ENCODE measurements at regions not wholly inside any gene's neighbourhood (a gene's known extent, or its start where the extent isn't known, plus 50 kb on each side); places are given as distances from the start of the nearest gene placed in this dataset.

DNA sequence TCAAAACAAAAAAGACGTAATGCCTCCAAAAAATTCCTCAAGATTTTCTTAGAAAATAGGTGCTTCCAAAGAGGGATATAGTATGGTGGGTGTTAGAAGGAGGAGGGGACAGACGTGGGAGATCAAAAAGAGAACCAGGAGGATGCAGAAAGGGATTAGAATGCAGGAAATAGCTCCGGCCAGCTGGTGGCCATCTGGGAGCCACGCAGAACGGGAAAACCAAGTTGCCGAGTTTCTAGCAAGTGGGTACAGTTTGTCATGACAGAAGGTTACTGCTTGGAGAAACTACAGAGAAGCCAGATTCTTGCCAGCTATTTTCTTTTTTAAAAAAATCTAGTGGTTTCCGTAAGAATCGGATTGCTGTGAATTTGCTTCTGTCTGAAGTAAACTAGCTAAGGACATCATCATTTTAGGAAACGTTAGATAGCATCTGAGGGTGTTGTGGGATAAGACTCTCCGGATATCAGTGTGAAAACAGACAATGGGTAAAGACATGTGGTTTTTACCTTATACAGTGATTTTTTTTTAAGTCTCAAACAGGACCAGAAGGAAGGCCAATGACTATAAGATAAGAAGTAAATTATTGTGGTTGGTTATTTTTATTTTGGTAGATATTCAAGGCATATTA, 104.9 kb downstream of the HSPH1 start:
- TF ChIP-seq CTCF (IDR thresholded peaks at IDR 0.05) = no peak
- DNase-seq (ENCODE audit: low spot score) = no peak
- ATAC-seq (ENCODE audit: low FRiP score) = no peak

- DNase-seq (ENCODE audit: low spot score) (no peak), ATAC-seq (ENCODE audit: low FRiP score) (no peak)
- no peak for TF ChIP-seq CTCF (IDR thresholded peaks at IDR 0.05)
Observed at GRCh38 chr13:31055589-31055988, 106.1 kb downstream of the HSPH1 start.

DNA sequence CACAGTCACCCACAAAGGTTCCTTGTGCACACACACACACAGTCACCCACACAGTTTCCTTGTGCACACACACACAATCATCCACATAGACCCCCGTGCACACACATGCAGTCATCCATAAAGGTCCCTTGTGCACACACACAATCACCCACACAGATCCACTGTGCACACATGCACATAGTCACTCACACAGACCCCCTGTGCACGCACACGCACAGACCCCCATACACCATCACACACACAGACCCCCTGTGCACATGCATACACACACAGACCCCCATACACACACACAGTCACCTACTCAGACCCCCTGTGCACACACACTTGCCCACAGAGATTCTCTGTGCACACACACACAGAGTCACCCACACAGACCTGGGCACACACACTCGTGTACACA, 107.1 kb downstream of the HSPH1 start:
- no peak for DNase-seq (ENCODE audit: low spot score)
- no peak for TF ChIP-seq CTCF (IDR thresholded peaks at IDR 0.05)
- no peak for ATAC-seq (ENCODE audit: low FRiP score)

DNA sequence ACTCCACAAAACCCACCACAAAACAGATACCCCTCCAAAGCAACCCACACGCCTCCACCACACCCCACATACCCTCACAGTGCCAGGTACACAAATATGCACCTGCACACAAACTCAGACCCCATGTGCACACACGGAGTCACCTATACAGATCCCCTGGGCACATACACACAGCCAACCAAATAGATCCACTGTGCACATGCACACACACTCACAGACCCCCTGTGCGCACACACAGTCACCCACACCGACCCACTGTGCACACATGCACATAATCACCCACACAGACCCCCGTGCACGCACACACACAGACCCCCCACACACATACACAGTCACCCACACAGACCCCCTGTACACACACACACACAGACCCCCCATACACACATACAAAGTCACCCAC, 107.8 kb downstream of the HSPH1 start:
- DNase-seq (ENCODE audit: low spot score) (no peak), ATAC-seq (ENCODE audit: low FRiP score) (no peak)
- no peak for TF ChIP-seq CTCF (IDR thresholded peaks at IDR 0.05)

DNA sequence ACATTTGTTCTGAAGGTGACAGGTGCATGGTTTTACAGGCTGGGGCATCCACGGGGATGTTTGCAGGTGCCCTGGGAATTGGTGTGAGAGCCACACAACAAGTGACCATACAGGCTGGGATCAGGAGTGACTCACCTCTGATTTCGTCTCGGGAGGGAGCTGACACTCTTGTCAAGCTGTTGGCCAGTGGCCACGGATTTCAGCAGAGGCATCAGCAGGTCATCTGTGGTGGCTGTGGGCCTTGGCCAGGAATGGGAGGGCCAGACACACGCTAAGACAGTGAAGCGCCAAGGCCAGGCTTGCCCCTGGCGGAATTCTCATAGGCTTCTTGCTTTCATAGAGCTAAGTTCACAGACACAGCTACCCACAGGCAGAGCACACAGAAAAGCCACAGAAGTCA, 108.6 kb downstream of the HSPH1 start:
- ATAC-seq (ENCODE audit: low FRiP score) = no peak
- no peak for DNase-seq (ENCODE audit: low spot score)
- TF ChIP-seq CTCF (IDR thresholded peaks at IDR 0.05) = no peak

- DNase-seq (ENCODE audit: low spot score) (no peak), ATAC-seq (ENCODE audit: low FRiP score) (no peak)
- TF ChIP-seq CTCF (IDR thresholded peaks at IDR 0.05) = no peak
Observed at GRCh38 chr13:31052478-31052877, 109.2 kb downstream of the HSPH1 start.

DNA sequence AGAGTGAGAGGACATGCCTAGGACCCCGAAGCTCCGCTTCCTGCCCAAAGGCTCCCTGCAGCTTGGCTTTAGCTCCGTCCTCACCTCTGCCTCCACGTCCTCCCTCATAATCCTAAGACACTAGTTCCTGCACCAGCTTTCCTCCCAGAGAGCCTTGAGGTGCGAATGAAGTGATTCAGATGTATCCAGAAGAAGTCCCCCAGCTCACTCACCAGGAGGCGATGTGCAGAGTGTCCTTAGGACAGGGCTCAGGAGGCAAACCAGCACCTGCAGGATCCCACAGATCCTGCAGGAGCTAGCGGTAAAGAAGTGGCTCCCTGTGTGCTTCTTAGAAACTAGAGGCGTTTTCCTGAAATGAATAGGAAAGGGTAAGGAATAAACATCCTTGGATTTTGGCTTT, 109.7 kb downstream of the HSPH1 start:
- no peak for TF ChIP-seq CTCF (IDR thresholded peaks at IDR 0.05)
- ATAC-seq (ENCODE audit: low FRiP score) (no peak), DNase-seq (ENCODE audit: low spot score) (no peak)
